Astrocyte (in vitro differentiated cells and primary cell): ENCODE measurements at regions not wholly inside any gene's neighbourhood (a gene's known extent, or its start where the extent isn't known, plus 50 kb on each side); places are given as distances from the start of the nearest gene placed in this dataset.

Experiments used
- DNase-seq: peaks from one replicate; pipeline ENCODE4 v3.0.0-alpha.2; 2010; ENCODE audit warnings: low read depth
- FAIRE-seq: peaks from 2 replicates; lab custom pipeline; 2011; peaks lifted over from hg19 to GRCh38; lab: Jason Lieb, UNC
- H2AFZ ChIP-seq: 2 replicates; pipeline ENCODE4 v1.6.0; 2012; ENCODE audit warnings: low read depth, low read length, inconsistent platforms
- H3K27ac ChIP-seq: 2 replicates; pipeline ENCODE4 v1.5.1; 2011; ENCODE audit warnings: low read depth, low read length, inconsistent platforms
- H3K27me3 ChIP-seq: 2 replicates; pipeline ENCODE4 v1.6.0; 2011; ENCODE audit warnings: low read length, inconsistent platforms; ENCODE audit not compliant: insufficient read depth
- H3K36me3 ChIP-seq: 2 replicates; pipeline ENCODE4 v1.5.1; 2011; ENCODE audit warnings: low read length, inconsistent platforms; ENCODE audit not compliant: insufficient read depth
- H3K4me1 ChIP-seq: 2 replicates; pipeline ENCODE4 v1.5.1; 2011; ENCODE audit warnings: low read length, inconsistent platforms; ENCODE audit not compliant: insufficient read depth
- H3K4me2 ChIP-seq: 2 replicates; pipeline ENCODE4 v1.6.0; 2012; ENCODE audit warnings: low read length, inconsistent platforms
- H3K4me3 ChIP-seq: 2 replicates; pipeline ENCODE4 v1.5.1; 2011; ENCODE audit warnings: low read depth, mild to moderate bottlenecking, low read length, inconsistent platforms; ENCODE audit not compliant: insufficient read depth
- H3K79me2 ChIP-seq: 2 replicates; pipeline ENCODE4 v1.6.0; 2012; ENCODE audit warnings: mild to moderate bottlenecking, low read length, inconsistent platforms; ENCODE audit not compliant: insufficient read depth
- H3K9ac ChIP-seq: 2 replicates; pipeline ENCODE4 v1.6.0; 2012; ENCODE audit warnings: mild to moderate bottlenecking, low read length, inconsistent platforms
- H3K9me3 ChIP-seq: 2 replicates; pipeline ENCODE4 v1.5.1; 2012; ENCODE audit warnings: low read depth, mild to moderate bottlenecking, low read length, inconsistent platforms; ENCODE audit not compliant: insufficient read depth
- H4K20me1 ChIP-seq: 2 replicates; pipeline ENCODE4 v1.6.0; 2012; ENCODE audit warnings: low read length, inconsistent platforms; ENCODE audit not compliant: insufficient read depth
- H3K27ac Mint-ChIP-seq: one replicate; pipeline ENCODE4 v1.8.0; 2021; ENCODE audit warnings: mild to moderate bottlenecking, mixed read lengths; ENCODE audit not compliant: unreplicated experiment
- H3K27me3 Mint-ChIP-seq: one replicate; pipeline ENCODE4 v1.8.0; 2021; ENCODE audit warnings: low read depth, mixed read lengths; ENCODE audit not compliant: unreplicated experiment
- H3K36me3 Mint-ChIP-seq: one replicate; pipeline ENCODE4 v1.8.0; 2021; ENCODE audit warnings: low read depth, mixed read lengths; ENCODE audit not compliant: unreplicated experiment
- H3K4me1 Mint-ChIP-seq: one replicate; pipeline ENCODE4 v1.8.0; 2021; ENCODE audit warnings: low read depth, mixed read lengths; ENCODE audit not compliant: unreplicated experiment
- H3K4me3 Mint-ChIP-seq: one replicate; pipeline ENCODE4 v1.8.0; 2021; ENCODE audit warnings: mild to moderate bottlenecking, moderate library complexity, mixed read lengths; ENCODE audit not compliant: unreplicated experiment
- H3K9me3 Mint-ChIP-seq: one replicate; pipeline ENCODE4 v1.8.0; 2021; ENCODE audit warnings: mild to moderate bottlenecking, mixed read lengths; ENCODE audit not compliant: unreplicated experiment
- CTCF ChIP-seq: IDR thresholded peaks from 2 replicates; pipeline ENCODE4 v1.5.1; 2011; ENCODE audit warnings: low read depth, mild to moderate bottlenecking, inconsistent platforms, low read length, moderate library complexity; ENCODE audit not compliant: insufficient read depth
- EZH2 ChIP-seq: IDR thresholded peaks from 2 replicates; pipeline ENCODE4 v1.6.1; 2012; ENCODE audit warnings: mild to moderate bottlenecking, low read length, inconsistent platforms; ENCODE audit not compliant: insufficient read depth

- DNase-seq (no peak), FAIRE-seq (no peak)
Observed at GRCh38 chr1:18012686-18013085, 94.9 kb upstream of the IGSF21 start.

GRCh38 chr1:18013216-18013615, 94.4 kb upstream of the IGSF21 start:
- no peaks in the 10 kb centered on the region for H3K4me1 Mint-ChIP-seq
- Histone ChIP-seq H3K36me3 (no peaks in the 10 kb centered on the region), H3K27me3 (no peaks in the 10 kb centered on the region), H4K20me1 (no peaks in the 10 kb centered on the region), H3K4me2 (no peak overlapping the region), H3K4me3 (no peak overlapping the region), H3K4me1 (no peaks in the 10 kb centered on the region), H3K79me2 (no peaks in the 10 kb centered on the region), H2AFZ (no peak overlapping the region), H3K9me3 (no peaks in the 10 kb centered on the region), H3K27ac (no peak overlapping the region), H3K9ac (no peak overlapping the region)
- H3K36me3 Mint-ChIP-seq, result no peaks in the 10 kb centered on the region
- DNase-seq (no peak), FAIRE-seq (no peak)
- H3K27ac Mint-ChIP-seq, result no peak overlapping the region
- H3K4me3 Mint-ChIP-seq, result no peak overlapping the region
- peaks cover 4% of the 10 kb centered on the region for H3K9me3 Mint-ChIP-seq
- no peak for TF ChIP-seq CTCF
- TF ChIP-seq EZH2, result no peak
- peaks cover 54% of the 10 kb centered on the region for H3K27me3 Mint-ChIP-seq

More at GRCh38 chr1:18012686-18013085, 94.9 kb upstream of the IGSF21 start:
- no peaks in the 10 kb centered on the region for H3K27me3 ChIP-seq
- no peaks in the 10 kb centered on the region for H3K79me2 ChIP-seq
- H3K9ac ChIP-seq, result no peak overlapping the region
- no peaks in the 10 kb centered on the region for H4K20me1 ChIP-seq
- Mint-ChIP-seq H3K36me3 (no peaks in the 10 kb centered on the region), H3K4me3 (no peak overlapping the region), H3K27me3 (peaks cover 55% of the 10 kb centered on the region), H3K9me3 (peaks cover 4% of the 10 kb centered on the region), H3K27ac (no peak overlapping the region), H3K4me1 (no peaks in the 10 kb centered on the region)
- no peak overlapping the region for H3K4me3 ChIP-seq
- H3K4me1 ChIP-seq, result no peaks in the 10 kb centered on the region
- H2AFZ ChIP-seq, result no peak overlapping the region
- H3K9me3 ChIP-seq, result no peaks in the 10 kb centered on the region
- TF ChIP-seq CTCF (no peak), EZH2 (no peak)
- no peaks in the 10 kb centered on the region for H3K36me3 ChIP-seq
- no peak overlapping the region for H3K27ac ChIP-seq
- H3K4me2 ChIP-seq, result no peak overlapping the region

GRCh38 chr1:18015719-18016118, 91.9 kb upstream of the IGSF21 start:
- TF ChIP-seq EZH2, result no peak
- TF ChIP-seq CTCF, result no peak

More at GRCh38 chr1:18015719-18016118, 91.9 kb upstream of the IGSF21 start:
- no peaks in the 10 kb centered on the region for H3K36me3 Mint-ChIP-seq
- Histone ChIP-seq H3K9ac (no peak overlapping the region), H3K27ac (no peak overlapping the region), H3K4me3 (no peak overlapping the region), H3K36me3 (no peaks in the 10 kb centered on the region), H4K20me1 (no peaks in the 10 kb centered on the region), H3K9me3 (no peaks in the 10 kb centered on the region), H3K79me2 (no peaks in the 10 kb centered on the region), H3K4me2 (no peak overlapping the region), H3K27me3 (no peaks in the 10 kb centered on the region), H3K4me1 (no peaks in the 10 kb centered on the region), H2AFZ (no peak overlapping the region)
- DNase-seq, result no peak
- peaks cover 4% of the 10 kb centered on the region for H3K9me3 Mint-ChIP-seq
- H3K27me3 Mint-ChIP-seq, result peaks cover 62% of the 10 kb centered on the region
- H3K4me3 Mint-ChIP-seq, result no peak overlapping the region
- no peaks in the 10 kb centered on the region for H3K4me1 Mint-ChIP-seq
- H3K27ac Mint-ChIP-seq, result no peak overlapping the region
- no peak for FAIRE-seq
